H1 (cell line): ENCODE measurements at regions not wholly inside any gene's neighbourhood (a gene's known extent, or its start where the extent isn't known, plus 50 kb on each side); places are given as distances from the start of the nearest gene placed in this dataset.

ENCODE experiments used
- FOSL1 ChIP-seq: IDR thresholded peaks from 2 replicates; pipeline ENCODE4 v1.6.1; 2011; ENCODE audit warnings: mild to moderate bottlenecking, low read depth, low read length, moderate library complexity; ENCODE audit not compliant: insufficient read depth
- JUN ChIP-seq: IDR thresholded peaks from 2 replicates; pipeline ENCODE4 v1.6.1; 2011; ENCODE audit warnings: low read depth, mild to moderate bottlenecking, improper control_type of control experiment, low read length
- RAD21 ChIP-seq, 2 experiments: IDR thresholded peaks in 1 of 2; conservative IDR thresholded peaks in 1 of 2; 2 replicates each; pipeline ENCODE4 v1.6.1; 2011; ENCODE audit warnings: low read depth in 2 of 2, low read length in 2 of 2, improper control_type of control experiment in 1 of 2, inconsistent platforms in 1 of 2, mild to moderate bottlenecking in 1 of 2, moderate library complexity in 1 of 2
- SP1 ChIP-seq: IDR thresholded peaks from 2 replicates; pipeline ENCODE4 v1.6.1; 2011; ENCODE audit warnings: low read depth, low read length

DNA sequence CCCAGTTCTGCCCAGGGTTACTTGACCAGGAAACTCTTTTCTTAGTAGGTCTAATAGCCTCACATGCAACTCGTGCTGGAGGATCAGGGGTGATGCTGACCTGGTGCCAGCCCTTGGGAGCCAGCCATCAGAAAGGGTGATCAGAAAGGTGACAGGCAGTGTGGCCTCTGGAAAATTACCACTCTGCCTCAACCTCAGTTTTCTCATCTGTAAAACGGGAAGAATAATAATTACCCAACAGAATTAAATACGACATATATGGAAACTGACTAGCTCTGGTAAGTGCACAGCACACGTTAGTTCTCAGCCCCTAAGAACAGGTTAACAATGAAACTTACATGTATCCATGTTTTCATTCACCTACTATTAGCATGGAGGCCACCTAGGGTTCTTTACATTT lies 157.6 kb downstream of the EN1 start (continued):
- TF ChIP-seq FOSL1 (no peak), RAD21 (IDR thresholded peaks at IDR 0.05 in 1 of 2, conservative IDR thresholded peaks at IDR 0.05 in 1 of 2; ENCODE audit: low read depth in 2 of 2, low read length in 2 of 2) (no peak), JUN (no peak), SP1 (no peak)
